Fibroblast of lung (primary cell): ENCODE measurements at regions not wholly inside any gene's neighbourhood (a gene's known extent, or its start where the extent isn't known, plus 50 kb on each side); places are given as distances from the start of the nearest gene placed in this dataset.

Experiments used
- EZH2 ChIP-seq: IDR thresholded peaks from 2 replicates; pipeline ENCODE4 v1.5.1; 2012; ENCODE audit warnings: low read length, control low read depth, mild to moderate bottlenecking; ENCODE audit errors: missing control alignments
- TF ChIP-seq, protein P1 (sequence below), 2 donors: IDR thresholded peaks in 1 of 2; conservative IDR thresholded peaks in 1 of 2; 1 replicate in 1 of 2; 2 replicates in 1 of 2; pipeline ENCODE4 v1.5.1; 2011 to 2012; ENCODE audit warnings: low read length in 2 of 2, control low read depth in 1 of 2, inconsistent platforms in 1 of 2, low read depth in 1 of 2, mild to moderate bottlenecking in 1 of 2

DNA sequence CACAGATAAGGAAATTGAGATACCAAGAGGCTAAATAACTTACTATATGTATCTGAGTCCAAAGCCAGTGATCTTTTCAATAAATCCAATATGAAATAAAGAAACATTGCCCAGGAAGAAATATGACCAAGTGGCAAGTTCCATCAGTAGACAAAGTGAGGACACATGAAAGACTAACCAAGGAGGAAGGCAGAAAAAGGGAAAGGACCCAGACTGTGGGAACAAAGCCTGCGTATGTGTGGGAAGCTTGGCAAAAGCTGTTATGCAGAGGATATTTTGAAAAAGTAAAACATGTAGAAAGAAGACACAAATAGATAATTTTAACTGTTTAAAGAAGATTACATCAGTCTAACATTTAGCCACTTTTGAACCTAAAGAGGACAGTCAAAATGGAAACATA lies 264.4 kb upstream of the PRDM1 start:
- TF ChIP-seq, protein P1, sequence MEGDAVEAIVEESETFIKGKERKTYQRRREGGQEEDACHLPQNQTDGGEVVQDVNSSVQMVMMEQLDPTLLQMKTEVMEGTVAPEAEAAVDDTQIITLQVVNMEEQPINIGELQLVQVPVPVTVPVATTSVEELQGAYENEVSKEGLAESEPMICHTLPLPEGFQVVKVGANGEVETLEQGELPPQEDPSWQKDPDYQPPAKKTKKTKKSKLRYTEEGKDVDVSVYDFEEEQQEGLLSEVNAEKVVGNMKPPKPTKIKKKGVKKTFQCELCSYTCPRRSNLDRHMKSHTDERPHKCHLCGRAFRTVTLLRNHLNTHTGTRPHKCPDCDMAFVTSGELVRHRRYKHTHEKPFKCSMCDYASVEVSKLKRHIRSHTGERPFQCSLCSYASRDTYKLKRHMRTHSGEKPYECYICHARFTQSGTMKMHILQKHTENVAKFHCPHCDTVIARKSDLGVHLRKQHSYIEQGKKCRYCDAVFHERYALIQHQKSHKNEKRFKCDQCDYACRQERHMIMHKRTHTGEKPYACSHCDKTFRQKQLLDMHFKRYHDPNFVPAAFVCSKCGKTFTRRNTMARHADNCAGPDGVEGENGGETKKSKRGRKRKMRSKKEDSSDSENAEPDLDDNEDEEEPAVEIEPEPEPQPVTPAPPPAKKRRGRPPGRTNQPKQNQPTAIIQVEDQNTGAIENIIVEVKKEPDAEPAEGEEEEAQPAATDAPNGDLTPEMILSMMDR (conservative IDR thresholded peaks at IDR 0.05 in 1 of 2, IDR thresholded peaks at IDR 0.05 in 1 of 2; ENCODE audit: low read depth in 1 of 2, low read length in 2 of 2) = no peak
- TF ChIP-seq EZH2 = no peak
